Stomach (tissue), 4 donors: ENCODE measurements at regions not wholly inside any gene's neighbourhood (a gene's known extent, or its start where the extent isn't known, plus 50 kb on each side); places are given as distances from the start of the nearest gene placed in this dataset.

Experiments
- CTCF ChIP-seq, 7 experiments: fragments of 450-650 bp in 4 of 7; fragments of 200-600 bp in 3 of 7; sonication (generic) in 3 of 7; IDR thresholded peaks; one replicate each; pipeline ENCODE4 v1.5.1; 2016 to 2019; ENCODE audit warnings: antibody characterized with exemption in 7 of 7, control low read depth in 2 of 7, mild to moderate bottlenecking in 1 of 7
- POLR2A ChIP-seq, 4 donors: fragments of 450-650 bp; IDR thresholded peaks; one replicate each; pipeline ENCODE4 v1.6.1; 2016; ENCODE audit warnings: antibody characterized with exemption in 4 of 4, control low read depth in 2 of 4, mild to moderate bottlenecking in 1 of 4, moderate library complexity in 1 of 4
- POLR2AphosphoS5 ChIP-seq, 3 donors: sonication (generic); formaldehyde crosslinking; IDR thresholded peaks; one replicate each; pipeline ENCODE4 v1.6.1; 2016; ENCODE audit warnings: antibody characterized with exemption in 3 of 3

- TF ChIP-seq CTCF (IDR thresholded peaks at IDR 0.05) (no peak), POLR2A (IDR thresholded peaks at IDR 0.05) (no peak), POLR2AphosphoS5 (IDR thresholded peaks at IDR 0.05) (no peak)
Observed at GRCh38 chr2:234334756-234335155, 162.1 kb downstream of the ARL4C start.
